Stimulated activated naive CD4-positive, alpha-beta T cell treated with Interleukin-2 at 50 U/mL for 16 hours (primary cell): ENCODE measurements at regions not wholly inside any gene's neighbourhood (a gene's known extent, or its start where the extent isn't known, plus 50 kb on each side); places are given as distances from the start of the nearest gene placed in this dataset.

Source experiments
- DNase-seq: peaks from one replicate; lab custom pipeline; 2025; lab: John Stamatoyannopoulos, UW

- DNase-seq, result no peak
These were observed 203.0 kb upstream of the USP25 start for GRCh38 chr21:15526798-15527197.

GRCh38 chr21:15528346-15528745 is 201.4 kb upstream of the USP25 start:
- no peak for DNase-seq

GRCh38 chr21:15531986-15532385 is 197.8 kb upstream of the USP25 start:
- no peak for DNase-seq

GRCh38 chr21:15533618-15534017 is 196.2 kb upstream of the USP25 start:
- no peak for DNase-seq

GRCh38 chr21:15534450-15534886 is 195.3 kb upstream of the USP25 start:
- no peak for DNase-seq

GRCh38 chr21:15539376-15539775 is 190.4 kb upstream of the USP25 start:
- no peak for DNase-seq

GRCh38 chr21:15543473-15543872 is 186.3 kb upstream of the USP25 start:
- DNase-seq, result no peak

GRCh38 chr21:15549671-15550070 is 180.1 kb upstream of the USP25 start:
- no peak for DNase-seq

- DNase-seq, result no peak
These were observed 176.8 kb upstream of the USP25 start for GRCh38 chr21:15552914-15553494.

GRCh38 chr21:15557925-15558324 is 171.9 kb upstream of the USP25 start:
- no peak for DNase-seq

GRCh38 chr21:15558884-15559283 is 170.9 kb upstream of the USP25 start:
- no peak for DNase-seq

- DNase-seq, result no peak
These were observed 170.1 kb upstream of the USP25 start for GRCh38 chr21:15559660-15560059.

GRCh38 chr21:15560383-15561056 is 169.3 kb upstream of the USP25 start:
- DNase-seq, result no peak

- DNase-seq, result no peak
These were observed 167.0 kb upstream of the USP25 start for GRCh38 chr21:15562748-15563147.

GRCh38 chr21:15564907-15565306 is 164.9 kb upstream of the USP25 start:
- no peak for DNase-seq

- no peak for DNase-seq
These were observed 163.1 kb upstream of the USP25 start for GRCh38 chr21:15566703-15567102.

GRCh38 chr21:15567191-15567590 is 162.6 kb upstream of the USP25 start:
- DNase-seq, result no peak

GRCh38 chr21:15568516-15568915 is 161.3 kb upstream of the USP25 start:
- DNase-seq, result no peak

GRCh38 chr21:15586752-15587427 is 142.9 kb upstream of the USP25 start:
- no peak for DNase-seq

GRCh38 chr21:15592271-15592860 is 137.4 kb upstream of the USP25 start:
- DNase-seq, result no peak

GRCh38 chr21:15592957-15593356 is 136.8 kb upstream of the USP25 start:
- DNase-seq, result no peak

GRCh38 chr21:15601390-15601789 is 128.4 kb upstream of the USP25 start:
- no peak for DNase-seq

- no peak for DNase-seq
These were observed 125.4 kb upstream of the USP25 start for GRCh38 chr21:15604413-15604812.
